Lower leg skin (tissue), 4 donors: ENCODE measurements at regions not wholly inside any gene's neighbourhood (a gene's known extent, or its start where the extent isn't known, plus 50 kb on each side); places are given as distances from the start of the nearest gene placed in this dataset.
"Not testable (repeated sequence)": the region's sequence is repeated elsewhere in the genome, so short reads cannot be mapped to it uniquely, and the experiment has no call there.

Source experiments
- DNase-seq, 2 donors: peaks; one replicate each; pipeline ENCODE4 v3.0.0-alpha.2; 2019; ENCODE audit warnings: low spot score in 2 of 2
- H3K4me3 ChIP-seq: fragments of 200-600 bp; sonication (generic); 2 replicates; pipeline ENCODE4 v1.5.1; 2017; ENCODE audit warnings: mild to moderate bottlenecking, low read depth; ENCODE audit not compliant: poor library complexity, severe bottlenecking
- CTCF ChIP-seq, 3 donors: fragments of 450-650 bp; IDR thresholded peaks; one replicate each; pipeline ENCODE4 v1.5.1; 2016; ENCODE audit warnings: antibody characterized with exemption in 3 of 3, mild to moderate bottlenecking in 3 of 3, moderate library complexity in 2 of 3
- POLR2A ChIP-seq, 2 donors: fragments of 450-650 bp; IDR thresholded peaks; one replicate each; pipeline ENCODE4 v1.6.1; 2016 to 2017; ENCODE audit warnings: antibody characterized with exemption in 2 of 2, mild to moderate bottlenecking in 1 of 2, moderate library complexity in 1 of 2
- WGBS, 2 donors: methylation state at CpG; one replicate each; pipeline ENCODE4 v1.1.5; 2018; 5-methylcytosine and 5-hydroxymethylcytosine counted together
- intact Hi-C: fragments of 100-400 bp; cut with DNase I; formaldehyde crosslinking; loops from one replicate; pipeline ENCODE4 v1.15.0; 2023; ENCODE audit warnings: low total_unique reads

GRCh38 chr4:44983083-44983482 lies 256.7 kb upstream of the GNPDA2 start:
- H3K4me3 ChIP-seq, result no peak overlapping the region
- WGBS, 2 donors, result 43 to 56% methylated on average over 2 of the region's 2 CpGs
- intact Hi-C loops, result no loop called here
- TF ChIP-seq CTCF (IDR thresholded peaks at IDR 0.05) (no peak), POLR2A (IDR thresholded peaks at IDR 0.05) (no peak)
- no peak for DNase-seq

- no peak for DNase-seq
- no peak overlapping the region for H3K4me3 ChIP-seq
- intact Hi-C loops, result no loop called here
- 23 to 32% methylated on average over 1 of the region's 1 CpG for WGBS, 2 donors
- no peak for TF ChIP-seq POLR2A (IDR thresholded peaks at IDR 0.05)
Observed at GRCh38 chr4:44978020-44978419, 251.7 kb upstream of the GNPDA2 start.

DNA sequence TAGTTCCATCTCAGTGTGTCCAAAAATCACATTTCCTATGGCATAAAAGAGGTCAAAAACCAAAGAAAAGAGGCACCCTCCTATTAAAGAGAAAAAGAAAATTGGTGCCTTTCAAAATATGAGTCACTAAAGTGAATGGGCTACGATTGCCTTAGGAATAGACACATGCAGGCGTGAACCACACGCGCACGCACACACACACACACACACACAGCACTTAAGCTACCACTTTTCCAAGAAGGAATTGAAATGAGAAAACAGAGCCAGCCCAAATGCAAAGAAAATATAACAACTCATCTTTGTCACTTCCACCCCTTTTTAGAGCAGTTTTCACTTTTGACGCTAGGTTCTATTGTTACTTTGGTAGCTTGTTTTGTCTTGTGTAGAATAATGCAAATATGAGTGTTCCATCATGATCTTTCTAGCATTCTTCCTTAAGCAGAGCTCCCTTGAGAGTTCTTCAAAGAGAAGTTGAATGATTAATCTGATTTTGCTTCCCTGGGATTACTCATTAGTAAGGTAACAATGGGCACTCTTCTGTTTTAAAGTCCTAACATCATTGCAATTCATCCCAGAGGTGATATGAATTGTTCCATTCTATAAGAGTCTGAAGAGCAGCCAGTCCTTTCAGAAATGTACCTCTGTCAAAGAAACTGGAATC lies 239.2 kb upstream of the GNPDA2 start:
- TF ChIP-seq CTCF (IDR thresholded peaks at IDR 0.05) (no peak), POLR2A (IDR thresholded peaks at IDR 0.05) (no peak)
- 81 to 82% methylated on average over 6 of the region's 6 CpGs for WGBS, 2 donors
- intact Hi-C loops, result no loop called here
- no peak for DNase-seq
- no peak overlapping the region for H3K4me3 ChIP-seq

GRCh38 chr4:44964086-44964485 lies 237.7 kb upstream of the GNPDA2 start:
- DNase-seq, H3K4me3 ChIP-seq, intact Hi-C loops: not testable (repeated sequence)
- 49 to 58% methylated on average over 5 of the region's 5 CpGs for WGBS, 2 donors

DNA sequence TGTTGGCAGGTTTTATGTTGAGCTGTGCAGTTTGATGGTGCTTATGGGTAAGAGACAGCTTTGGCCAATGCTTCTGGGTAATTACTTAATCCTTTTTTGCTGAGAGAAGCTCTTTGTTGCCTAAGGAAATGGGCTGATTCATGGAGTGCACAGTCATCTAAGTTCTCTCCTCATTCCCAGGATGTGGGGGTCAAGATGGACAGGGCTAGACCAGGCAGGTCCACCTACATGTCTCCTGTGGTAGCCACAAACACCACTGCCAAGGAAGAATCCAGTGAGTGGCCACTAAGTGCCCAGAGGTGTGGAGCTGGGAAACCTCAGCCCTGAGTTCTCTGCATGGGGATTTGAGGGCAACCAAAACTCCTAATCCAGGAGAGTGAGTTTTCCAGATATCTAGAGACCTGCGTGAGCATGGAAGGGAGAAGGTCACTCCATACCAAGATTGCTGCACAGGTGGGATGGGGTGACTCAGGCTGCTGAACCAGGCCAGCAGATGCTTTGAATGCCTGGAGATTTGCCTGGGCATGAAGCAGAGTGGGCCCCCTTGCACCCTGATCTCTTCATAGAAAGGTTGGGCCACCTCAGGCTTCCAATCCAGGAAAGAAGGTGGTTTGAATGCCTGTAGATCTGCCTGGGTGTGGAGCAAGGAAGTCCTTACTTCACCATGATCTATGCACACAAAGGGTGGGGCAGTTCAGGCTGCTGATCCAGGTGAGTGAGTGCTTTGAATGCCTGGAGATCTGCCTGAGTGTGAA lies 234.8 kb upstream of the GNPDA2 start:
- 91 to 93% methylated on average over 1 of the region's 1 CpG for WGBS, 2 donors
- DNase-seq, result no peak
- intact Hi-C loops, result no loop called here
- no peak for TF ChIP-seq CTCF (IDR thresholded peaks at IDR 0.05)
- H3K4me3 ChIP-seq, result no peak overlapping the region

- TF ChIP-seq POLR2A (IDR thresholded peaks at IDR 0.05) (no peak), CTCF (IDR thresholded peaks at IDR 0.05) (no peak)
- no peak for DNase-seq
- whole genome bisulfite sequencing, 2 donors, result 82 to 83% methylated on average over 3 of the region's 3 CpGs
- H3K4me3 ChIP-seq, result no peak overlapping the region
- intact Hi-C loops, result no loop called here
Observed at GRCh38 chr4:44931720-44932119, 205.4 kb upstream of the GNPDA2 start.

DNA sequence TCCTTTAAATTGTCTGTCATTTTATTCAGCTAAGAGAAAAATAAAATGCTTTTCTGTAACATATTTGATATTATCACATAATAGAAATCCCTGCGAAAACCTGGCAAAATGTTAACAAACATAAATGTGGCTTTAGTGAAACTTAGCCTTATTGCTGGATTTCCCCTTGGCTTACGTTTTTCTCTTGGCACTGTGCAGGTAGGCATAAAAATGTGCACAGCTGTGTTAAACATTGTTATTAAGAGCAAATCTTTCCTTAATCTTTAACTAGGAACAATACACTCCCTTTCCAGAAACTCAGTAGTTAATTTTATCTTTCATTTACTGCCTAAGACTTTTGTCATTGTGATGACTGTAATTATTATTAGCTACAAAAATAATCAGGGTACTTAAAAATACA lies 202.4 kb upstream of the GNPDA2 start:
- no peak overlapping the region for H3K4me3 ChIP-seq
- intact Hi-C loops, result no loop called here
- no peak for TF ChIP-seq CTCF (IDR thresholded peaks at IDR 0.05)
- TF ChIP-seq POLR2A (IDR thresholded peaks at IDR 0.05), result no peak
- WGBS, 2 donors, result 33 to 40% methylated on average over 2 of the region's 2 CpGs
- no peak for DNase-seq
